Natural killer cell (primary cell): ENCODE measurements at regions not wholly inside any gene's neighbourhood (a gene's known extent, or its start where the extent isn't known, plus 50 kb on each side); places are given as distances from the start of the nearest gene placed in this dataset.
"Not testable (repeated sequence)": the region's sequence is repeated elsewhere in the genome, so short reads cannot be mapped to it uniquely, and the experiment has no call there.

Experiments used
- ATAC-seq, 3 donors: fragments of 150-1000 bp in 2 of 3; fragments of 200-7000 bp in 1 of 3; cut with Tn5 transposase; 1 replicate in 1 of 3; 2 replicates in 2 of 3; pipeline ENCODE4 v1.10.0; 2021; ENCODE audit warnings: mild to moderate bottlenecking in 2 of 3, moderate library complexity in 2 of 3
- DNase-seq, 2 donors: peaks; one replicate each; pipeline versions ENCODE4 v3.0.0 to v3.0.0-alpha.2; 2013 to 2021; ENCODE audit warnings: mixed read lengths in 1 of 2
- H3K27ac ChIP-seq: one replicate; pipeline ENCODE4 v1.5.1; 2013; ENCODE audit warnings: mild to moderate bottlenecking, low read length
- H3K27me3 ChIP-seq: one replicate; pipeline ENCODE4 v1.6.1; 2013; ENCODE audit warnings: low read length; ENCODE audit not compliant: control insufficient read depth, insufficient read depth
- H3K36me3 ChIP-seq: one replicate; pipeline ENCODE4 v1.6.1; 2013; ENCODE audit warnings: low read length; ENCODE audit not compliant: control insufficient read depth, insufficient read depth
- H3K4me1 ChIP-seq: one replicate; pipeline ENCODE4 v1.6.1; 2013; ENCODE audit warnings: low read length; ENCODE audit not compliant: control insufficient read depth, insufficient read depth
- H3K4me3 ChIP-seq: one replicate; pipeline ENCODE4 v1.5.1; 2013; ENCODE audit warnings: low read length
- H3K9me3 ChIP-seq: one replicate; pipeline ENCODE4 v1.6.1; 2013; ENCODE audit warnings: low read length; ENCODE audit not compliant: control insufficient read depth, insufficient read depth
- H3K27ac Mint-ChIP-seq, 2 donors: one replicate each; pipeline ENCODE4 v1.8.0; 2022; ENCODE audit warnings: mild to moderate bottlenecking in 2 of 2, mixed read lengths in 2 of 2, moderate library complexity in 1 of 2
- H3K27me3 Mint-ChIP-seq, 2 donors: one replicate each; pipeline ENCODE4 v1.8.0; 2022; ENCODE audit warnings: low read depth in 2 of 2, mixed read lengths in 2 of 2
- H3K36me3 Mint-ChIP-seq: one replicate; pipeline ENCODE4 v1.8.0; 2022; ENCODE audit warnings: mixed read lengths
- H3K4me1 Mint-ChIP-seq, 2 donors: one replicate each; pipeline ENCODE4 v1.8.0; 2022; ENCODE audit warnings: mixed read lengths in 2 of 2
- H3K4me3 Mint-ChIP-seq: one replicate; pipeline ENCODE4 v1.8.0; 2022; ENCODE audit warnings: mild to moderate bottlenecking, moderate library complexity, mixed read lengths
- H3K9me3 Mint-ChIP-seq, 2 donors: one replicate each; pipeline ENCODE4 v1.8.0; 2022; ENCODE audit warnings: mixed read lengths in 2 of 2
- WGBS: methylation state at CpG from one replicate; pipeline ENCODE4 v1.1.7; 2013; ENCODE audit warnings: missing lambda C conversion rate; ENCODE audit not compliant: insufficient coverage; 5-methylcytosine and 5-hydroxymethylcytosine counted together
- intact Hi-C: fragments of 100-400 bp; cut with micrococcal nuclease; formaldehyde crosslinking; loops from one replicate; pipeline ENCODE4 v1.14.2; 2022
- TF ChIP-seq, protein P1 (sequence below): fragments of 200-600 bp; IDR thresholded peaks from one replicate; pipeline ENCODE4 v1.8.0; 2022; ENCODE audit warnings: antibody characterized with exemption

- Histone ChIP-seq H3K4me3 (no peak overlapping the region), H3K27ac (no peak overlapping the region), H3K27me3 (no peaks in the 10 kb centered on the region), H3K4me1 (no peaks in the 10 kb centered on the region), H3K36me3 (no peaks in the 10 kb centered on the region), H3K9me3 (no peaks in the 10 kb centered on the region)
- ATAC-seq (no peak), DNase-seq (no peak)
- H3K27me3 Mint-ChIP-seq: peaks cover 0 to 1% of the 10 kb centered on the region in 2 donors
- H3K4me3 Mint-ChIP-seq: no peak overlapping the region
- H3K9me3 Mint-ChIP-seq: no peaks in the 10 kb centered on the region
- no peak overlapping the region for H3K27ac Mint-ChIP-seq
- H3K36me3 Mint-ChIP-seq: no peaks in the 10 kb centered on the region
- intact Hi-C loops: no loop called here
- H3K4me1 Mint-ChIP-seq: no peaks in the 10 kb centered on the region
- 70% methylated on average over 1 of the region's 1 CpG for WGBS
- TF ChIP-seq, protein P1, sequence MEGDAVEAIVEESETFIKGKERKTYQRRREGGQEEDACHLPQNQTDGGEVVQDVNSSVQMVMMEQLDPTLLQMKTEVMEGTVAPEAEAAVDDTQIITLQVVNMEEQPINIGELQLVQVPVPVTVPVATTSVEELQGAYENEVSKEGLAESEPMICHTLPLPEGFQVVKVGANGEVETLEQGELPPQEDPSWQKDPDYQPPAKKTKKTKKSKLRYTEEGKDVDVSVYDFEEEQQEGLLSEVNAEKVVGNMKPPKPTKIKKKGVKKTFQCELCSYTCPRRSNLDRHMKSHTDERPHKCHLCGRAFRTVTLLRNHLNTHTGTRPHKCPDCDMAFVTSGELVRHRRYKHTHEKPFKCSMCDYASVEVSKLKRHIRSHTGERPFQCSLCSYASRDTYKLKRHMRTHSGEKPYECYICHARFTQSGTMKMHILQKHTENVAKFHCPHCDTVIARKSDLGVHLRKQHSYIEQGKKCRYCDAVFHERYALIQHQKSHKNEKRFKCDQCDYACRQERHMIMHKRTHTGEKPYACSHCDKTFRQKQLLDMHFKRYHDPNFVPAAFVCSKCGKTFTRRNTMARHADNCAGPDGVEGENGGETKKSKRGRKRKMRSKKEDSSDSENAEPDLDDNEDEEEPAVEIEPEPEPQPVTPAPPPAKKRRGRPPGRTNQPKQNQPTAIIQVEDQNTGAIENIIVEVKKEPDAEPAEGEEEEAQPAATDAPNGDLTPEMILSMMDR: no peak
Observed at GRCh38 chr3:25844891-25845290, 55.0 kb downstream of the OXSM start.

DNA sequence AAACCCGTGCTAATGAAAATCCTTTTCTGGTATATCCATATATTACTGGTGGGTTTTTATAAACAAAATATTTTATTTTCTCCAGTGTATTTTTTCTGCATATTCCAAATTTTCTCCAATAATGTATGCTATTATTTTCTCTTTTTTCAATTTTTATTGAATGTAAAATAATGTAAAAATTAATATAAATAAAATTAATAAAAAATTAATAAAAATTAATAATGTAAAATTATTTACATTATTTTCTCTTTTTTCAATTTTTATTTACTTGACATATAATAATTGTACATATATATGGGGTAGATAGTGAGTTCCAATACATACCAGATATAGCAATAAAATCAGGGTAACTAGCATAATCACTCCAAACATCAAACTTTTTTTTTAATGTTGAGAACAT is 56.4 kb downstream of the OXSM start:
- ATAC-seq (no peak), DNase-seq (no peak)
- Histone ChIP-seq H3K36me3 (no peaks in the 10 kb centered on the region), H3K27me3 (no peaks in the 10 kb centered on the region), H3K9me3 (no peaks in the 10 kb centered on the region), H3K4me1 (no peaks in the 10 kb centered on the region), H3K4me3 (no peak overlapping the region), H3K27ac (no peak overlapping the region)
- TF ChIP-seq, protein P1: no peak
- no peaks in the 10 kb centered on the region for H3K4me1 Mint-ChIP-seq
- H3K36me3 Mint-ChIP-seq: no peaks in the 10 kb centered on the region
- no peaks in the 10 kb centered on the region for H3K9me3 Mint-ChIP-seq
- H3K27ac Mint-ChIP-seq: no peak overlapping the region
- no peak overlapping the region for H3K4me3 Mint-ChIP-seq
- H3K27me3 Mint-ChIP-seq: peaks cover 0 to 7% of the 10 kb centered on the region in 2 donors
- WGBS: no CpG with 5 or more reads among the region's 1 CpG
- intact Hi-C loops: no loop called here

GRCh38 chr3:25849091-25849490 is 59.2 kb downstream of the OXSM start:
- no peak overlapping the region for H3K27ac Mint-ChIP-seq
- H3K27ac ChIP-seq: no peak overlapping the region
- ATAC-seq (no peak), DNase-seq (no peak)
- no peaks in the 10 kb centered on the region for H3K4me1 ChIP-seq
- no peaks in the 10 kb centered on the region for H3K27me3 ChIP-seq
- no peaks in the 10 kb centered on the region for H3K4me1 Mint-ChIP-seq
- peaks cover 0 to 7% of the 10 kb centered on the region in 2 donors for H3K27me3 Mint-ChIP-seq
- intact Hi-C loops: no loop called here
- H3K9me3 ChIP-seq: no peaks in the 10 kb centered on the region
- H3K4me3 ChIP-seq: no peak overlapping the region
- TF ChIP-seq, protein P1: no peak
- H3K36me3 Mint-ChIP-seq: no peaks in the 10 kb centered on the region
- H3K9me3 Mint-ChIP-seq: no peaks in the 10 kb centered on the region
- 96% methylated on average over 6 of the region's 6 CpGs for WGBS
- H3K4me3 Mint-ChIP-seq: no peak overlapping the region
- no peaks in the 10 kb centered on the region for H3K36me3 ChIP-seq

GRCh38 chr3:25849641-25850385 is 59.9 kb downstream of the OXSM start:
- Mint-ChIP-seq H3K36me3 (no peaks in the 10 kb centered on the region), H3K4me1 (no peaks in the 10 kb centered on the region), H3K9me3 (no peaks in the 10 kb centered on the region), H3K27ac (no peak overlapping the region), H3K27me3 (peaks cover 0 to 7% of the 10 kb centered on the region in 2 donors), H3K4me3 (no peak overlapping the region)
- TF ChIP-seq, protein P1: no peak
- Histone ChIP-seq H3K4me1 (no peaks in the 10 kb centered on the region), H3K27ac (no peak overlapping the region), H3K27me3 (no peaks in the 10 kb centered on the region), H3K36me3 (no peaks in the 10 kb centered on the region), H3K4me3 (no peak overlapping the region), H3K9me3 (no peaks in the 10 kb centered on the region)
- ATAC-seq: no peak
- intact Hi-C loops: no loop called here
- WGBS: 98% methylated on average over 7 of the region's 7 CpGs
- no peak for DNase-seq

DNA sequence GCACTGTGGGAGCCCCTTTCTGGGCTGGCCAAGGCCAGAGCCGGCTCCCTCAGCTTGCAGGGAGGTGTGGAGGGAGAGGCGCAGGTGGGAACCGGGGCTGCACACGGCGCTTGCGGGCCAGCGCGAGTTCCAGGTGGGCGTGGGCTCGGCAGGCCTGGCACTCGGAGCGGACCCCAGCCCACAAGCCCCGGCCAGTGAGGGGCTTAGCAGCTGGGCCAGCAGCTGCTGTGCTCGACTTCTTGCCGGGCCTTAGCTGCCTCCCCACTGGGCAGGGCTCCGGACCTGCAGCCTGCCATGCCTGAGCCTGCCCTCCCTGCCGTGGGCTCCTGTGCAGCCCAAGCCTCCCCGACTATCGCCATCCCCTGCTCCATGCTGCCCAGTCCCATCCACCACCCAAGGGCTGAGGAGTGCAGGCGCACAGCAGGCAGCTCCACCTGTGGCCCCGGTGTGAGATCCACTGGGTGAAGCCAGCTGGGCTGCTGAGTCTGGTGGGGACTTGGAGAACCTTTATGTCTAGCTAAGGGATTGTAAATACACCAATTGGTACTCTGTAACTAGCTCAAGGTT is 61.9 kb downstream of the OXSM start:
- H3K4me3 Mint-ChIP-seq, H3K27ac ChIP-seq, H3K4me1 ChIP-seq, ATAC-seq, H3K36me3 ChIP-seq, H3K27me3 ChIP-seq, H3K4me1 Mint-ChIP-seq, H3K4me3 ChIP-seq, H3K9me3 ChIP-seq, DNase-seq, H3K36me3 Mint-ChIP-seq, H3K27me3 Mint-ChIP-seq, H3K9me3 Mint-ChIP-seq, H3K27ac Mint-ChIP-seq, intact Hi-C loops: not testable (repeated sequence)
- 97% methylated on average over 20 of the region's 21 CpGs for WGBS
